SH-SY5Y (cell line): ENCODE measurements at regions not wholly inside any gene's neighbourhood (a gene's known extent, or its start where the extent isn't known, plus 50 kb on each side); places are given as distances from the start of the nearest gene placed in this dataset.

Experiments used
- GATA2 ChIP-seq: IDR thresholded peaks from 2 replicates; pipeline ENCODE4 v1.6.1; 2011; ENCODE audit warnings: mild to moderate bottlenecking, low read depth, low read length
- GATA3 ChIP-seq: IDR thresholded peaks from 2 replicates; pipeline ENCODE4 v1.6.1; 2011; ENCODE audit warnings: low read depth, mild to moderate bottlenecking, low read length, moderate library complexity

DNA sequence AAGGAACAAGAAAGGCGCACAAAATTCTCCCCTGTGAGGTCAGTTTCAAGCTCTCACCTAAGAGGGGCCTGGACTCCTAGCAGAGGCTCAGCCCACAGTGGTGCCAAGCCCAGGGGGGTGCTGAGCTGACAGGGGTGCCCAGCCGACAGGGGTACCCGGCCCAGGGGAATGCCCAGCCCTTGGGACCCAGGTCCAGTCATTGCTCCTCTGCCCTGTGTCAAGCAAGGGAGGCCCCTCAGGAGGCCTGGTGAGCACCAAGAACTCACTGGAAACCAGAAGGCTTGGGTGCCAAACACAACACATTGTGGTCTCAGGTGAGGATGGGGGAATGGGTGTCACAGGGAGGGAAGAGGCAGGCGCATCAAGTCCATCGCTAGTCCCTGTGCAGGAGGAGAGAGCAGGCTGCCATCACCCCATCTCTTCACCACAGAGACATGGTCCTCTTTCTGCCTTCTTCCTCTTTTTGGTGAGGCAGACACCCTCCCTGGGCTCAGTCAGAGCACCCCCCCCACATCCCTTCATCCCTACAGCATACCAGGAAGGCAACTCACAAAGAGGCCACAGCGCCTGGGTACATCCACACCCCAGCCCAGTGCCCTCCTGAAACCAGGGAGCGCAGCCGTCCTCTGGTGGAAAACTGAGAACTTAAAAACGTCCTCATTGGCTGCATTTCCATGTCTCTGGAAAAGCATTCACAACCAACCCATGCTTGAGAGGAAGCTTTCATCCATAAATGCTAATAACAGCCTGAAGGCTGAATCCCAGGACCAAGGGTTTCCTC, 111.3 kb downstream of the BANF2 start:
- TF ChIP-seq GATA3 (no peak), GATA2 (no peak)
